ENCODE measurements at regions not wholly inside any gene's neighbourhood (a gene's known extent, or its start where the extent isn't known, plus 50 kb on each side); places are given as distances from the start of the nearest gene placed in this dataset.
"Not testable (repeated sequence)": the region's sequence is repeated elsewhere in the genome, so short reads cannot be mapped to it uniquely, and the experiment has no call there.

GRCh38 chr2:192655916-192656315 lies 461.2 kb upstream of the TMEFF2 start:
- H3K4me3 ChIP-seq (ENCODE audit: low read depth in 1 of 3, low read length in 3 of 3), result no peak overlapping the region
- no peak overlapping the region for H3K27ac ChIP-seq (ENCODE audit: low read depth in 1 of 3, low read length in 2 of 3)
- WGBS, 3 donors, result 44 to 62% (median 53%) methylated on average over 3 of the region's 3 CpGs
- no peak for FAIRE-seq
- H3K36me3 ChIP-seq (ENCODE audit: control insufficient read depth in 3 of 3, insufficient read depth in 2 of 3, low read depth in 1 of 3, low read length in 3 of 3), result no peaks in the 10 kb centered on the region
- H3K27me3 ChIP-seq (ENCODE audit: control insufficient read depth in 3 of 3, insufficient read depth in 3 of 3, low read length in 3 of 3), result no peaks in the 10 kb centered on the region
- DNase-seq, result no peak
- H3K4me1 ChIP-seq (ENCODE audit: control insufficient read depth in 3 of 3, insufficient read depth in 2 of 3, low read depth in 1 of 3, low read length in 2 of 3), result no peaks in the 10 kb centered on the region
- no peaks in the 10 kb centered on the region for H3K9me3 ChIP-seq (ENCODE audit: control insufficient read depth in 2 of 2, insufficient read depth in 1 of 2, low read depth in 1 of 2, low read length in 1 of 2)

- H3K4me1 ChIP-seq (ENCODE audit: control insufficient read depth in 3 of 3, insufficient read depth in 2 of 3, low read depth in 1 of 3, low read length in 2 of 3), result no peaks in the 10 kb centered on the region
- H3K27me3 ChIP-seq (ENCODE audit: control insufficient read depth in 3 of 3, insufficient read depth in 3 of 3, low read length in 3 of 3), result no peaks in the 10 kb centered on the region
- H3K9me3 ChIP-seq (ENCODE audit: control insufficient read depth in 2 of 2, insufficient read depth in 1 of 2, low read depth in 1 of 2, low read length in 1 of 2), result no peaks in the 10 kb centered on the region
- 61 to 91% (median 75%) methylated on average over 6 of the region's 6 CpGs for WGBS, 3 donors
- no peak for FAIRE-seq
- no peaks in the 10 kb centered on the region for H3K36me3 ChIP-seq (ENCODE audit: control insufficient read depth in 3 of 3, insufficient read depth in 2 of 3, low read depth in 1 of 3, low read length in 3 of 3)
- no peak overlapping the region for H3K27ac ChIP-seq (ENCODE audit: low read depth in 1 of 3, low read length in 2 of 3)
- H3K4me3 ChIP-seq (ENCODE audit: low read depth in 1 of 3, low read length in 3 of 3), result no peak overlapping the region
- no peak for DNase-seq
These were observed 451.3 kb upstream of the TMEFF2 start for GRCh38 chr2:192645811-192646598.

GRCh38 chr2:192634557-192634956 lies 439.8 kb upstream of the TMEFF2 start:
- Histone ChIP-seq H3K27me3 (ENCODE audit: control insufficient read depth in 3 of 3, insufficient read depth in 3 of 3, low read length in 3 of 3) (no peaks in the 10 kb centered on the region), H3K4me3 (ENCODE audit: low read depth in 1 of 3, low read length in 3 of 3) (no peak overlapping the region), H3K9me3 (ENCODE audit: control insufficient read depth in 2 of 2, insufficient read depth in 1 of 2, low read depth in 1 of 2, low read length in 1 of 2) (peaks cover 0 to 2% of the 10 kb centered on the region in 2 donors), H3K27ac (ENCODE audit: low read depth in 1 of 3, low read length in 2 of 3) (no peak overlapping the region), H3K4me1 (ENCODE audit: control insufficient read depth in 3 of 3, insufficient read depth in 2 of 3, low read depth in 1 of 3, low read length in 2 of 3) (no peaks in the 10 kb centered on the region), H3K36me3 (ENCODE audit: control insufficient read depth in 3 of 3, insufficient read depth in 2 of 3, low read depth in 1 of 3, low read length in 3 of 3) (no peaks in the 10 kb centered on the region)
- DNase-seq (no peak), FAIRE-seq (no peak)
- WGBS, 3 donors, result 53 to 80% (median 60%) methylated on average over 3 of the region's 3 CpGs

DNA sequence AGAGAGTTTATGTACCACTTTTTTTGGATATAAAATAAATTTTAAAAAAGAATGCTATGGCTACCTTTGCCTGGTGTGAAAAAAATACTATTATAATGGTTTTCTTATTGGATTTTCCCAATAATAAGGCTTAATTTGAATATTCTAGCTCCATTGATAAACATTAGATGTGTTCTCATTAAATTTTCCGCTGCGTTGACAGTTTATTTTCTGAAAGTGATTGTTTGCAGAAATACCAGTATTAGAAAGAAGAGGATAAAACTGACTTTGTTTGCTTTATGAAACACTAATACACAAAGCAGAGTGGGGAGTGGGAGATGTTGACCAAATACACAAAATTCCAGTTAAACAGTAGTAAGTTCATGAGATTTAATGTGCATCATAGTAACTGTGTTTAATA lies 433.3 kb upstream of the TMEFF2 start:
- no peaks in the 10 kb centered on the region for H3K36me3 ChIP-seq (ENCODE audit: control insufficient read depth in 3 of 3, insufficient read depth in 2 of 3, low read depth in 1 of 3, low read length in 3 of 3)
- no peak for DNase-seq
- FAIRE-seq, result no peak
- H3K4me3 ChIP-seq (ENCODE audit: low read depth in 1 of 3, low read length in 3 of 3), result no peak overlapping the region
- no peaks in the 10 kb centered on the region for H3K4me1 ChIP-seq (ENCODE audit: control insufficient read depth in 3 of 3, insufficient read depth in 2 of 3, low read depth in 1 of 3, low read length in 2 of 3)
- WGBS, 3 donors, result 91 to 95% (median 91%) methylated on average over 2 of the region's 2 CpGs
- H3K27me3 ChIP-seq (ENCODE audit: control insufficient read depth in 3 of 3, insufficient read depth in 3 of 3, low read length in 3 of 3), result no peaks in the 10 kb centered on the region
- H3K9me3 ChIP-seq (ENCODE audit: control insufficient read depth in 2 of 2, insufficient read depth in 1 of 2, low read depth in 1 of 2, low read length in 1 of 2), result no peaks in the 10 kb centered on the region
- H3K27ac ChIP-seq (ENCODE audit: low read depth in 1 of 3, low read length in 2 of 3), result no peak overlapping the region

- Histone ChIP-seq H3K36me3 (ENCODE audit: control insufficient read depth in 3 of 3, insufficient read depth in 2 of 3, low read depth in 1 of 3, low read length in 3 of 3) (no peaks in the 10 kb centered on the region), H3K4me1 (ENCODE audit: control insufficient read depth in 3 of 3, insufficient read depth in 2 of 3, low read depth in 1 of 3, low read length in 2 of 3) (no peaks in the 10 kb centered on the region), H3K27me3 (ENCODE audit: control insufficient read depth in 3 of 3, insufficient read depth in 3 of 3, low read length in 3 of 3) (no peaks in the 10 kb centered on the region), H3K4me3 (ENCODE audit: low read depth in 1 of 3, low read length in 3 of 3) (no peak overlapping the region), H3K27ac (ENCODE audit: low read depth in 1 of 3, low read length in 2 of 3) (no peak overlapping the region), H3K9me3 (ENCODE audit: control insufficient read depth in 2 of 2, insufficient read depth in 1 of 2, low read depth in 1 of 2, low read length in 1 of 2) (no peaks in the 10 kb centered on the region)
- no peak for FAIRE-seq
- DNase-seq, result no peak
These were observed 420.4 kb upstream of the TMEFF2 start for GRCh38 chr2:192615105-192615504.

- DNase-seq, result no peak
- Histone ChIP-seq H3K27ac (ENCODE audit: low read depth in 1 of 3, low read length in 2 of 3) (no peak overlapping the region), H3K4me3 (ENCODE audit: low read depth in 1 of 3, low read length in 3 of 3) (no peak overlapping the region), H3K4me1 (ENCODE audit: control insufficient read depth in 3 of 3, insufficient read depth in 2 of 3, low read depth in 1 of 3, low read length in 2 of 3) (no peaks in the 10 kb centered on the region), H3K36me3 (ENCODE audit: control insufficient read depth in 3 of 3, insufficient read depth in 2 of 3, low read depth in 1 of 3, low read length in 3 of 3) (no peaks in the 10 kb centered on the region), H3K27me3 (ENCODE audit: control insufficient read depth in 3 of 3, insufficient read depth in 3 of 3, low read length in 3 of 3) (no peaks in the 10 kb centered on the region), H3K9me3 (ENCODE audit: control insufficient read depth in 2 of 2, insufficient read depth in 1 of 2, low read depth in 1 of 2, low read length in 1 of 2) (peaks cover 0 to 5% of the 10 kb centered on the region in 2 donors)
- no peak for FAIRE-seq
- 78 to 100% (median 95%) methylated on average over 1 of the region's 1 CpG for WGBS, 3 donors
These were observed 409.6 kb upstream of the TMEFF2 start for GRCh38 chr2:192604295-192604694.

GRCh38 chr2:192598649-192599048 lies 403.9 kb upstream of the TMEFF2 start:
- H3K36me3 ChIP-seq (ENCODE audit: control insufficient read depth in 3 of 3, insufficient read depth in 2 of 3, low read depth in 1 of 3, low read length in 3 of 3); FAIRE-seq; H3K4me3 ChIP-seq (ENCODE audit: low read depth in 1 of 3, low read length in 3 of 3); H3K27ac ChIP-seq (ENCODE audit: low read depth in 1 of 3, low read length in 2 of 3); DNase-seq; H3K27me3 ChIP-seq (ENCODE audit: control insufficient read depth in 3 of 3, insufficient read depth in 3 of 3, low read length in 3 of 3); H3K9me3 ChIP-seq (ENCODE audit: control insufficient read depth in 2 of 2, insufficient read depth in 1 of 2, low read depth in 1 of 2, low read length in 1 of 2); H3K4me1 ChIP-seq (ENCODE audit: control insufficient read depth in 3 of 3, insufficient read depth in 2 of 3, low read depth in 1 of 3, low read length in 2 of 3): not testable (repeated sequence)
- WGBS, 3 donors, result 85 to 92% (median 87%) methylated on average over 9 of the region's 9 CpGs

DNA sequence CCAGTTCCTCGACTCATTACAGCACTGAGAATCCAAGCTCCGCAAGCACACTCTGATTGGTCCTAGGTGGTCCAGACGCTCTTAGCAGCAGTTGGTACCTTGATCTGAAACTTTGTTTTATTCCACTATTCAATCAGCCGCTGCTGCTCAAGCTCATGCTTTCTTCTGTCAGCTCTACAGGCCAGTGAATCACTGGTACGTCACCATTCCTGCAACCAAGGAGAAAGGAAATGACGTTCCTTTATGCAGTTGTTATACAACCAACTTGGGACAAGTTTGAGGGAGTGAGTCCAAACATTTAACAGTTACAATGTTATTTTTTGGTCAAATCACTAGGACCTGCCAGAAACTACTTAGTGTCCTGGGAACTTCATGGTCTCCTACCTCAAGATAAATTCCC lies 398.8 kb upstream of the TMEFF2 start:
- H3K9me3 ChIP-seq (ENCODE audit: control insufficient read depth in 2 of 2, insufficient read depth in 1 of 2, low read depth in 1 of 2, low read length in 1 of 2), result no peaks in the 10 kb centered on the region
- FAIRE-seq (no peak), DNase-seq (no peak)
- H3K27ac ChIP-seq (ENCODE audit: low read depth in 1 of 3, low read length in 2 of 3), result no peak overlapping the region
- no peak overlapping the region for H3K4me3 ChIP-seq (ENCODE audit: low read depth in 1 of 3, low read length in 3 of 3)
- no peaks in the 10 kb centered on the region for H3K4me1 ChIP-seq (ENCODE audit: control insufficient read depth in 3 of 3, insufficient read depth in 2 of 3, low read depth in 1 of 3, low read length in 2 of 3)
- WGBS, 3 donors, result 89 to 94% (median 89%) methylated on average over 6 of the region's 6 CpGs
- no peaks in the 10 kb centered on the region for H3K27me3 ChIP-seq (ENCODE audit: control insufficient read depth in 3 of 3, insufficient read depth in 3 of 3, low read length in 3 of 3)
- no peaks in the 10 kb centered on the region for H3K36me3 ChIP-seq (ENCODE audit: control insufficient read depth in 3 of 3, insufficient read depth in 2 of 3, low read depth in 1 of 3, low read length in 3 of 3)

DNA sequence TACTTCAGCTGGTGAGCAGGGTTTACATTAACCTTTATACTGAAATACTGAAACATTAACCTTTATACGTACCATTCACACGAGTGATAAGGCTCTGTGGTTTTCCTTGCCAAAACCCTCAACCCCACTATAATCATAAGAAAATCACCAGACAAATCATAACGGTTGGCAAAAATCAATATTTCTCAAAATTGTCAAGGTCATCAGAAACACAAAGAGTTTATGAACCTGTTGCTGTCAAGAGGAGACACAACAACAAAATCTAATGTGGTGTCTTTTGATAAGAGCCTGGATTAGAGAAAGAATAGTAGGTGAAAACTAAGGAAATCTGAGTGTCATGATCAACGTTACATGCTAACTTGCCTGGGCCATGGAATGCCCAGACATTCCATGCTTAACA lies 396.9 kb upstream of the TMEFF2 start:
- FAIRE-seq (no peak), DNase-seq (peak in 1 of 2 donors; percentile 28)
- Histone ChIP-seq H3K4me3 (ENCODE audit: low read depth in 1 of 3, low read length in 3 of 3) (no peak overlapping the region), H3K36me3 (ENCODE audit: control insufficient read depth in 3 of 3, insufficient read depth in 2 of 3, low read depth in 1 of 3, low read length in 3 of 3) (no peaks in the 10 kb centered on the region), H3K9me3 (ENCODE audit: control insufficient read depth in 2 of 2, insufficient read depth in 1 of 2, low read depth in 1 of 2, low read length in 1 of 2) (no peaks in the 10 kb centered on the region), H3K4me1 (ENCODE audit: control insufficient read depth in 3 of 3, insufficient read depth in 2 of 3, low read depth in 1 of 3, low read length in 2 of 3) (no peaks in the 10 kb centered on the region), H3K27ac (ENCODE audit: low read depth in 1 of 3, low read length in 2 of 3) (no peak overlapping the region), H3K27me3 (ENCODE audit: control insufficient read depth in 3 of 3, insufficient read depth in 3 of 3, low read length in 3 of 3) (no peaks in the 10 kb centered on the region)
- WGBS, 3 donors, result 18 to 65% (median 46%) methylated on average over 4 of the region's 4 CpGs

Measured in small intestine (tissue), 7 donors.